ENCODE measurements at regions not wholly inside any gene's neighbourhood (a gene's known extent, or its start where the extent isn't known, plus 50 kb on each side); places are given as distances from the start of the nearest gene placed in this dataset.

DNA sequence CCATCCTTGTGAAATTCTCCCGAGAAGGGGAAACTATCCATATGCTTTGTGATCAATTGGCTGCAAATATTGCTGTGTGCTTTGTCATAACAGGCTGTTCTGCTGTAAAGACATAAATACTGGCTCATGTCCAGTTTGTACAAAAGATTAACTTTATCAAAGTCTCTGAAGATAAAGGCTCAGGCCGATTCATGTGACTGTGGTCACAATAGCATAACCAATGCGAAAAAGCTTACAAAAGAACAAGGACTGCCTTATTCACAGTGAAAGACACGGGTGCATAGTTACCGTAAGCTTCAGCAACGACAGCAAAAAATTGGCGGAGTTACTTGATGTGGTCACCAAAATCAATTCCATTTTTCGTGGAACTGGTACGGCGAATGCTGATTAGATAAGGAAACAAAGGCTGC lies 173.6 kb upstream of the CHRM3 start:
- TF ChIP-seq, protein P1, sequence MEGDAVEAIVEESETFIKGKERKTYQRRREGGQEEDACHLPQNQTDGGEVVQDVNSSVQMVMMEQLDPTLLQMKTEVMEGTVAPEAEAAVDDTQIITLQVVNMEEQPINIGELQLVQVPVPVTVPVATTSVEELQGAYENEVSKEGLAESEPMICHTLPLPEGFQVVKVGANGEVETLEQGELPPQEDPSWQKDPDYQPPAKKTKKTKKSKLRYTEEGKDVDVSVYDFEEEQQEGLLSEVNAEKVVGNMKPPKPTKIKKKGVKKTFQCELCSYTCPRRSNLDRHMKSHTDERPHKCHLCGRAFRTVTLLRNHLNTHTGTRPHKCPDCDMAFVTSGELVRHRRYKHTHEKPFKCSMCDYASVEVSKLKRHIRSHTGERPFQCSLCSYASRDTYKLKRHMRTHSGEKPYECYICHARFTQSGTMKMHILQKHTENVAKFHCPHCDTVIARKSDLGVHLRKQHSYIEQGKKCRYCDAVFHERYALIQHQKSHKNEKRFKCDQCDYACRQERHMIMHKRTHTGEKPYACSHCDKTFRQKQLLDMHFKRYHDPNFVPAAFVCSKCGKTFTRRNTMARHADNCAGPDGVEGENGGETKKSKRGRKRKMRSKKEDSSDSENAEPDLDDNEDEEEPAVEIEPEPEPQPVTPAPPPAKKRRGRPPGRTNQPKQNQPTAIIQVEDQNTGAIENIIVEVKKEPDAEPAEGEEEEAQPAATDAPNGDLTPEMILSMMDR (conservative IDR thresholded peaks at IDR 0.05; ENCODE audit: low read length): no peak
- no peak for TF ChIP-seq EZH2phosphoT487 (IDR thresholded peaks at IDR 0.05; ENCODE audit: borderline replicate concordance)
